ENCODE measurements at regions not wholly inside any gene's neighbourhood (a gene's known extent, or its start where the extent isn't known, plus 50 kb on each side); places are given as distances from the start of the nearest gene placed in this dataset.

- no peaks in the 10 kb centered on the region for H3K9me3 ChIP-seq (replicated peaks; ENCODE audit: control insufficient read depth, low read depth, low read length)
- no peaks in the 10 kb centered on the region for H3K4me1 ChIP-seq (ENCODE audit: control insufficient read depth, insufficient read depth, low read length)
- no peaks in the 10 kb centered on the region for H3K36me3 ChIP-seq (ENCODE audit: control insufficient read depth, insufficient read depth, low read length)
- no CpG with 5 or more reads among the region's 1 CpG for WGBS (ENCODE audit: insufficient coverage)
- DNase-seq: no peak
- H3K27me3 ChIP-seq (ENCODE audit: control insufficient read depth, insufficient read depth, low read length): no peaks in the 10 kb centered on the region
- H3K4me3 ChIP-seq (ENCODE audit: low read length): no peak overlapping the region
- no peak overlapping the region for H3K27ac ChIP-seq (ENCODE audit: low read length)
Observed at GRCh38 chr5:5077236-5077635, 62.9 kb upstream of the ADAMTS16 start.

GRCh38 chr5:5078009-5078897 is 61.9 kb upstream of the ADAMTS16 start:
- DNase-seq: no peak
- Histone ChIP-seq H3K4me3 (ENCODE audit: low read length) (no peak overlapping the region), H3K9me3 (replicated peaks; ENCODE audit: control insufficient read depth, low read depth, low read length) (no peaks in the 10 kb centered on the region), H3K36me3 (ENCODE audit: control insufficient read depth, insufficient read depth, low read length) (no peaks in the 10 kb centered on the region), H3K27ac (ENCODE audit: low read length) (no peak overlapping the region), H3K27me3 (ENCODE audit: control insufficient read depth, insufficient read depth, low read length) (no peaks in the 10 kb centered on the region), H3K4me1 (ENCODE audit: control insufficient read depth, insufficient read depth, low read length) (no peaks in the 10 kb centered on the region)
- WGBS (ENCODE audit: insufficient coverage): 72% methylated on average over 7 of the region's 9 CpGs

GRCh38 chr5:5079876-5080275 is 60.3 kb upstream of the ADAMTS16 start:
- Histone ChIP-seq H3K36me3 (ENCODE audit: control insufficient read depth, insufficient read depth, low read length) (no peaks in the 10 kb centered on the region), H3K27ac (ENCODE audit: low read length) (no peak overlapping the region), H3K4me3 (ENCODE audit: low read length) (no peak overlapping the region), H3K4me1 (ENCODE audit: control insufficient read depth, insufficient read depth, low read length) (no peaks in the 10 kb centered on the region), H3K9me3 (replicated peaks; ENCODE audit: control insufficient read depth, low read depth, low read length) (no peaks in the 10 kb centered on the region), H3K27me3 (ENCODE audit: control insufficient read depth, insufficient read depth, low read length) (no peaks in the 10 kb centered on the region)
- DNase-seq: no peak
- 80% methylated on average over 1 of the region's 5 CpGs for WGBS (ENCODE audit: insufficient coverage)

GRCh38 chr5:5080790-5081189 is 59.3 kb upstream of the ADAMTS16 start:
- Histone ChIP-seq H3K9me3 (replicated peaks; ENCODE audit: control insufficient read depth, low read depth, low read length) (no peaks in the 10 kb centered on the region), H3K36me3 (ENCODE audit: control insufficient read depth, insufficient read depth, low read length) (no peaks in the 10 kb centered on the region), H3K4me1 (ENCODE audit: control insufficient read depth, insufficient read depth, low read length) (no peaks in the 10 kb centered on the region), H3K27me3 (ENCODE audit: control insufficient read depth, insufficient read depth, low read length) (no peaks in the 10 kb centered on the region), H3K27ac (ENCODE audit: low read length) (no peak overlapping the region), H3K4me3 (ENCODE audit: low read length) (no peak overlapping the region)
- no peak for DNase-seq
- 69% methylated on average over 3 of the region's 5 CpGs for WGBS (ENCODE audit: insufficient coverage)

GRCh38 chr5:5085381-5085780 is 54.7 kb upstream of the ADAMTS16 start:
- Histone ChIP-seq H3K4me3 (ENCODE audit: low read length) (no peak overlapping the region), H3K9me3 (replicated peaks; ENCODE audit: control insufficient read depth, low read depth, low read length) (no peaks in the 10 kb centered on the region), H3K4me1 (ENCODE audit: control insufficient read depth, insufficient read depth, low read length) (no peaks in the 10 kb centered on the region), H3K36me3 (ENCODE audit: control insufficient read depth, insufficient read depth, low read length) (no peaks in the 10 kb centered on the region), H3K27ac (ENCODE audit: low read length) (peak overlapping the region; percentile 14), H3K27me3 (ENCODE audit: control insufficient read depth, insufficient read depth, low read length) (no peaks in the 10 kb centered on the region)
- WGBS (ENCODE audit: insufficient coverage): no CpG with 5 or more reads among the region's 1 CpG
- DNase-seq: peak; percentile 54

- WGBS (ENCODE audit: insufficient coverage): 83% methylated on average over 1 of the region's 3 CpGs
- no peaks in the 10 kb centered on the region for H3K36me3 ChIP-seq (ENCODE audit: control insufficient read depth, insufficient read depth, low read length)
- H3K27me3 ChIP-seq (ENCODE audit: control insufficient read depth, insufficient read depth, low read length): no peaks in the 10 kb centered on the region
- H3K4me3 ChIP-seq (ENCODE audit: low read length): no peak overlapping the region
- H3K4me1 ChIP-seq (ENCODE audit: control insufficient read depth, insufficient read depth, low read length): no peaks in the 10 kb centered on the region
- H3K9me3 ChIP-seq (replicated peaks; ENCODE audit: control insufficient read depth, low read depth, low read length): no peaks in the 10 kb centered on the region
- DNase-seq: no peak
- no peak overlapping the region for H3K27ac ChIP-seq (ENCODE audit: low read length)
Observed at GRCh38 chr5:5089895-5090649, 50.1 kb upstream of the ADAMTS16 start.

All from muscle of leg (tissue), 3 donors.